Lower leg skin (tissue), 4 donors: ENCODE measurements at regions not wholly inside any gene's neighbourhood (a gene's known extent, or its start where the extent isn't known, plus 50 kb on each side); places are given as distances from the start of the nearest gene placed in this dataset.

Experiments used
- DNase-seq, 2 donors: peaks; one replicate each; pipeline ENCODE4 v3.0.0-alpha.2; 2019; ENCODE audit warnings: low spot score in 2 of 2
- H3K4me3 ChIP-seq: fragments of 200-600 bp; sonication (generic); 2 replicates; pipeline ENCODE4 v1.5.1; 2017; ENCODE audit warnings: mild to moderate bottlenecking, low read depth; ENCODE audit not compliant: poor library complexity, severe bottlenecking
- CTCF ChIP-seq, 3 donors: fragments of 450-650 bp; IDR thresholded peaks; one replicate each; pipeline ENCODE4 v1.5.1; 2016; ENCODE audit warnings: antibody characterized with exemption in 3 of 3, mild to moderate bottlenecking in 3 of 3, moderate library complexity in 2 of 3
- POLR2A ChIP-seq, 2 donors: fragments of 450-650 bp; IDR thresholded peaks; one replicate each; pipeline ENCODE4 v1.6.1; 2016 to 2017; ENCODE audit warnings: antibody characterized with exemption in 2 of 2, mild to moderate bottlenecking in 1 of 2, moderate library complexity in 1 of 2
- WGBS, 2 donors: methylation state at CpG; one replicate each; pipeline ENCODE4 v1.1.5; 2018; 5-methylcytosine and 5-hydroxymethylcytosine counted together
- intact Hi-C: fragments of 100-400 bp; cut with DNase I; formaldehyde crosslinking; loops from one replicate; pipeline ENCODE4 v1.15.0; 2023; ENCODE audit warnings: low total_unique reads

DNA sequence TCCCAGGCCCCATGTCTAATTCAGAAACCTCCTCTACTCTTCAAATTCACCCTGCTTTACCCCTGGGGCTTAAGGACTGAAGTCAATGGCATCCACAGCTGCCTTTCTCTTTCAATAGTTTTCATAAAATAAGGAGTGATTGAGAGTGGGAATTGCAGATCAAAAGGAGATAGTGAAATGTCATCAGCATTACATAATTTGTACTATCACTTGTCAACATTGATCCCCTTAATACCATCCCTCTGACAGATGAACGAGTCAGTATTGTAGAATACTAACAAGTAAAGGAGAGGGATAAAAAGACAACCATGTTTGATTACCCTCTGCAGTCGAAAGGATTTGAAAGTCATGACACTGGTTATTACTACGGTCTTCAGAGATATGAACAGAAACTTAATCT lies 212.4 kb downstream of the TMEM114 start:
- DNase-seq: no peak
- WGBS, 2 donors: 71 to 72% methylated on average over 3 of the region's 3 CpGs
- no peak overlapping the region for H3K4me3 ChIP-seq
- intact Hi-C loops: no loop called here
- TF ChIP-seq POLR2A (IDR thresholded peaks at IDR 0.05) (no peak), CTCF (IDR thresholded peaks at IDR 0.05) (no peak)

DNA sequence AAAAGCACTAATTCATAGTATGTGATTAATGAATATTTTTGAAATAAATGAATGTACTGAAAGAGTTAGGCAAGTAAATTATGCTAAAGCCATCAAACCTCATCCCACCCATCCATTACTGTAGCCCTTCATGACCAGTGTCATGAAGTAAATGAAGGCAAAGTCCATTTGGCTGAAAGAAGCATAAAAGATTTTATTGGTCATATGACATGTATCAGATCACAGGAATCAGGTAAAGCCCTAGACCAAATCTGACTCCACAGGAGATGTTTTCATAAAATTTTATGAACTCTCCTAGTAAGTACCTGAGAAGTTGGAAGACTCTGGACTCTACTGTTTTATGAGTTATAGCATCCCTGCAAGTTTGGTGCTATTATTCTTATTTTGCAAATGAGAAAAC lies 213.5 kb downstream of the TMEM114 start:
- TF ChIP-seq CTCF (IDR thresholded peaks at IDR 0.05) (no peak), POLR2A (IDR thresholded peaks at IDR 0.05) (no peak)
- H3K4me3 ChIP-seq: no peak overlapping the region
- no peak for DNase-seq
- intact Hi-C loops: no loop called here

DNA sequence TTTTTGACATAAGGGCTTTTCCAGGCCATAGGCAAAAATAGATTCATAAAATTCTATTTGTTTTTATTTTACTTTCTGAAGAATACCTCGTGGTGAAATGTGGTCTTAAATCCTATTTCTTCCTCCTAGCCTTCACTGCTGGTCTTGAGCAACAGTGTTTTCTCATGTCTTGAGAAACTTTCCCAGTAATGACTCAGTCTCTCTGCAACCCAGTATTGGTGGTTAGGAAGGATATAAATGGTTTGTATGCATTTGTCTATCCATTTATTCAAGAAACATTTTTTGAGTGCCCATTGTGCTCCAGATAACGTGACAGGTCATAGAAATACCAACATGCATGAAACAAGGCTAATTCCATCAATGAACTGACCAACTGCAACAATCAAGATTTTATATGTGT lies 213.9 kb downstream of the TMEM114 start:
- DNase-seq: no peak
- intact Hi-C loops: no loop called here
- 51 to 61% methylated on average over 2 of the region's 2 CpGs for WGBS, 2 donors
- TF ChIP-seq POLR2A (IDR thresholded peaks at IDR 0.05) (no peak), CTCF (IDR thresholded peaks at IDR 0.05) (no peak)
- H3K4me3 ChIP-seq: no peak overlapping the region

DNA sequence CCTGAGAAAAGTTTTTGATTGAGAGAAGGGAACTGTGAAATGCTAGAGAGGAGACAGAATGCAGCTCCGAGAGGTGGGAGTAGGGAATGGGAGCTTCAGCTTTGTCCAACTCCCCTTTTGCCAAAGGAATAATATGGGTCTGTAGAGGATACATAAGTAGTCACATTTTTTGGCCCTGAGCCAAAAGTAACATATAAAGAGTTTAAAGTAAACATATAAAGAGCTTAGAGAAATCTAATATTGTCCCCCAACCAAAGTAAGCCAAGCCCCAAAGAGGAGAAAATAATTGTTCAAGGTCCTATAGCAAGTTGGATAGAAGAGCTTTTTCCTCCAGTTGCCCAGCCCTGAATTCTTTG lies 215.1 kb downstream of the TMEM114 start:
- H3K4me3 ChIP-seq: no peak overlapping the region
- TF ChIP-seq CTCF (IDR thresholded peaks at IDR 0.05): no peak
- TF ChIP-seq POLR2A (IDR thresholded peaks at IDR 0.05): no peak
- WGBS, 2 donors: 80 to 83% methylated on average over 1 of the region's 1 CpG
- DNase-seq: no peak
- intact Hi-C loops: no loop called here

GRCh38 chr16:8374586-8375231 lies 215.6 kb downstream of the TMEM114 start:
- no peak for DNase-seq
- WGBS, 2 donors: 76% methylated on average over 8 of the region's 8 CpGs
- H3K4me3 ChIP-seq: no peak overlapping the region
- TF ChIP-seq CTCF (IDR thresholded peaks at IDR 0.05): no peak
- intact Hi-C loops: no loop called here

DNA sequence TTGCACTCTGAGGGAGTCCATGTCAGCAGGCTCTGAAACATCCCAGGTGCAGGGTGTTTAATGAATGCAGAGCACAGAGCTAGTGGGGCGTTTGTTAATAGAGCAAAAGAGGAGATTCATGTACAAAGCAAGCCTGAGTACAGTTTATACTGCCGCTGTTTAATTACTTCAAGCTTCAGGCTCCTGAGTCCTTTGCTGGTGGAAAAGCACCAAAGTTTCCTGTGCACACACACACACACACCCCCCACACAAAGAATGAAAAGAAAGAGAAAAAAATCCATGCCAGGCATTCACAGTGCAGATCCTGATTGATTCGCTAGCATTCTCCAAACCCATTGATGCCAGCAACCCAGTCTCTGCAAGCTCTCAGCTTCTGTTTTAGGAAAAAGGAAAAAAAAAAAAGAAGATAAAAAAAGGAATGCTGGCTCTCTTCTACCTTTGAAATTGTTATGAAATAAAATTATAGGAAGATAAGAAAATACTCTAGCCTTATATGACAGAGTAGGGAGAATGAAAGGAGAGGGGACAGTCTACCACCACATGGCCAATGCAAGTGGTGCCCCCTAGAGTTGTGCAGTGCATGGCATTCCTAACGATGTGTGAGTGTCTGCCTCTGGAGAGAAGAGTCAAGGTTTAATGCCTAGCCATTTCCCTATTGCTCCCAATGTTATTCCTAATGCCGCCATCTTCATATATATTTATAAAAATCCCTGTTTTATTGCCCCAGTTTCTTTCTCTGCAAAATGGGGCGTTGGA lies 216.5 kb downstream of the TMEM114 start:
- TF ChIP-seq CTCF (IDR thresholded peaks at IDR 0.05) (no peak), POLR2A (IDR thresholded peaks at IDR 0.05) (no peak)
- DNase-seq: no peak
- intact Hi-C loops: no loop called here
- WGBS, 2 donors: 61 to 66% methylated on average over 6 of the region's 6 CpGs
- no peak overlapping the region for H3K4me3 ChIP-seq
